Activated B cell treated with CpG ODN at 0.5 μM for 24 hours (primary cell): ENCODE measurements at regions not wholly inside any gene's neighbourhood (a gene's known extent, or its start where the extent isn't known, plus 50 kb on each side); places are given as distances from the start of the nearest gene placed in this dataset.
"Not testable (repeated sequence)": the region's sequence is repeated elsewhere in the genome, so short reads cannot be mapped to it uniquely, and the experiment has no call there.

Experiments
- ATAC-seq: fragments of 200-7000 bp; cut with Tn5 transposase; one replicate; pipeline ENCODE4 v1.10.0; 2021; ENCODE audit warnings: low read depth, mild to moderate bottlenecking, moderate library complexity
- CTCF ChIA-PET: fragments of 350-600 bp; sonication (Branson Sonifier 250); formaldehyde crosslinking; loops from one replicate; lab custom pipeline; 2021; ENCODE audit warnings: antibody characterized with exemption; lab: Charles Lee
- POLR2A ChIA-PET: fragments of 350-600 bp; sonication (Branson Sonifier 250); formaldehyde crosslinking; loops from one replicate; lab custom pipeline; 2021; ENCODE audit warnings: antibody characterized with exemption; lab: Charles Lee
- DNase-seq: peaks from one replicate; pipeline ENCODE4 v3.0.0; 2022
- H3K27ac Mint-ChIP-seq: one replicate; pipeline ENCODE4 v1.8.0; 2020; ENCODE audit warnings: mixed read lengths
- H3K27me3 Mint-ChIP-seq: one replicate; pipeline ENCODE4 v1.8.0; 2021; ENCODE audit warnings: mixed read lengths
- H3K36me3 Mint-ChIP-seq: one replicate; pipeline ENCODE4 v1.8.0; 2021; ENCODE audit warnings: low read depth, mixed read lengths
- H3K4me1 Mint-ChIP-seq: one replicate; pipeline ENCODE4 v1.8.0; 2021; ENCODE audit warnings: mixed read lengths
- H3K4me3 Mint-ChIP-seq: one replicate; pipeline ENCODE4 v1.8.0; 2020; ENCODE audit warnings: mild to moderate bottlenecking, mixed read lengths
- H3K9me3 Mint-ChIP-seq: one replicate; pipeline ENCODE4 v1.8.0; 2020; ENCODE audit warnings: mixed read lengths
- intact Hi-C: fragments of 100-400 bp; cut with micrococcal nuclease; formaldehyde crosslinking; loops from one replicate; pipeline ENCODE4 v1.15.1; 2024

DNA sequence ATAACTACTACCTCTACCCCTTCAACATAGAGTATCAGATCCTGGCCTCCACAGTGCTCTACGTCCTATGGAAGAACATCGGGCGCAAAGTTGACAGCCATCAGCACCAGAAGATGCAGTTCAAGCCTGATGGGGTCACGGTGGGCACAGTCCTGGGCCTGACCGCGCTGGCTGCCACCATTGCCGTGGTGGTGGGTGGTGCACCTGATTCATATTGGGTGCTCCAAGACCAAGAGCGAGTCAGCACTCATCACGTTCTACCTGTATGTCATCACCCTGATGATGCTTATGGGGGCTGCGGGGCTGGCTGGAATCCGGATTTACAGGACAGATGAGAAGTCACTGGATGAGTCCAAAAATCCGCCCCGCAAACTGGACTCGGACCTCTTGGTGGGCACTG, 846.4 kb downstream of the RPIA start:
- DNase-seq, intact Hi-C loops, H3K4me1 Mint-ChIP-seq, H3K36me3 Mint-ChIP-seq, H3K4me3 Mint-ChIP-seq, H3K9me3 Mint-ChIP-seq, ATAC-seq, H3K27ac Mint-ChIP-seq, H3K27me3 Mint-ChIP-seq, CTCF ChIA-PET, POLR2A ChIA-PET: not testable (repeated sequence)

DNA sequence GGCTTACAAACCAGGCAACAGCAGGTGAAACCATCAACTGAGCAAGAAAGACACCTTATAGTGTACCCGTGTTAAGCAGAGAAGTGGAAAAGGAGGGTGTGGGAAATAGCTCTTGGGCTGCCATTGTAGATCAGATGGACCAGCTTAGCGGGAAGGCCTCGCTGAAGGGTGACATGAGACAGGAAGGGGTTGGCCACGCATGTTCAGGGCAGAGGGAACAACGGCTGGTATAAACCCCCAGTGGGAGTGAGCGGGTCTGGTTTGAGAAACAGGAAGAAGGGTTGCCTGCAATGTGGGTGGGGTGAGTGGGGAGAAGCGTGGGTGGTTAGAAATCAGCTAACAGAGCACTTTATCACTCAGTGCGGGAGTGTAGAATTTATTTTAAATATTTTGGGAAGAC, 852.6 kb downstream of the RPIA start:
- H3K9me3 Mint-ChIP-seq, H3K27ac Mint-ChIP-seq, H3K4me1 Mint-ChIP-seq, intact Hi-C loops, DNase-seq, H3K27me3 Mint-ChIP-seq, H3K36me3 Mint-ChIP-seq, H3K4me3 Mint-ChIP-seq, ATAC-seq, CTCF ChIA-PET, POLR2A ChIA-PET: not testable (repeated sequence)

GRCh38 chr2:89579154-89579553, 887.7 kb downstream of the RPIA start:
- CTCF ChIA-PET, ATAC-seq, H3K27me3 Mint-ChIP-seq, H3K4me3 Mint-ChIP-seq, H3K9me3 Mint-ChIP-seq, H3K27ac Mint-ChIP-seq, intact Hi-C loops, H3K4me1 Mint-ChIP-seq, DNase-seq, POLR2A ChIA-PET, H3K36me3 Mint-ChIP-seq: not testable (repeated sequence)

DNA sequence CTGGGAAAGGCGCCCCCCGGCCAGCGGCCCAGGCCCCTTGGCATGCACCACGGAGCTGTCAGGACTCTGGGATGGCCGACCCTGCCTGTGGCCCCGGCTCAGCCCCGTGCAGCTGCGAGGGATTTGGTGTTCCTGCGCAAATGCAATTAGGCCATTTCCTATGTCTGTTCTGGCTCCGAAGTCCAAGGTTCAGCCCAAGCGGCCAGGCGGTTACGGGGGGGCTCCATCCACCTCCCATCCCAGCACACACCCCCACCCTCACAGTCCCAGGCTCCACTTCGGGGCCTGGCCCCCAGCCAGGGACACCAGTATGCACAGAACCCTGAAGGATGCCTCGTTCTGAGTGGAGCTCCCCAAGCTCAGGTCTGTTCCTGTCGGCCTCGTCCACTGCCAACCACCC, 891.3 kb downstream of the RPIA start:
- H3K27ac Mint-ChIP-seq, H3K4me1 Mint-ChIP-seq, DNase-seq, CTCF ChIA-PET, intact Hi-C loops, H3K9me3 Mint-ChIP-seq, POLR2A ChIA-PET, H3K36me3 Mint-ChIP-seq, H3K4me3 Mint-ChIP-seq, H3K27me3 Mint-ChIP-seq, ATAC-seq: not testable (repeated sequence)

GRCh38 chr2:89584046-89584445, 892.6 kb downstream of the RPIA start:
- DNase-seq, H3K36me3 Mint-ChIP-seq, intact Hi-C loops, ATAC-seq, CTCF ChIA-PET, H3K9me3 Mint-ChIP-seq, POLR2A ChIA-PET, H3K27ac Mint-ChIP-seq, H3K27me3 Mint-ChIP-seq, H3K4me1 Mint-ChIP-seq, H3K4me3 Mint-ChIP-seq: not testable (repeated sequence)

- H3K4me1 Mint-ChIP-seq, CTCF ChIA-PET, ATAC-seq, POLR2A ChIA-PET, H3K36me3 Mint-ChIP-seq, H3K27ac Mint-ChIP-seq, DNase-seq, H3K27me3 Mint-ChIP-seq, H3K9me3 Mint-ChIP-seq, intact Hi-C loops: not testable (repeated sequence)
- H3K4me3 Mint-ChIP-seq: peak overlapping the region; percentile 80
Measured at GRCh38 chr2:89584868-89585557, 893.5 kb downstream of the RPIA start.

DNA sequence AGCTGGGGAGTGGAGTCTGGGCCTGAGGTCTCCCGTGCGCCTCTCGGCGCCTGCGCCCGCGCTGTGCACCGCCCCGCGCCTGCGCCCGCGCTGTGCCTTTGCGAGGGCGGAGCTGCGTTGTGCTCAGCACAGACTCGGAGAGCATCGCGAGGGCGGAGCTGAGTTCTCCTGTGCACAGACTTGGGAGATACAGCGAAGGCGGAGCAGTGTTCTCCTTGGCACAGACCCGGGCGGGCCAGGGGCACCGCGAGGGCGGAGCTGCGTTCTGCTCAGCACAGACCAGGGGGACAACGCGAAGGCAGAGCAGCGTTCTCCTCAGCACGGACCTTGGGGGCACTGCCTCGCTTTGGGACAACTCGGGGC, 894.1 kb downstream of the RPIA start:
- intact Hi-C loops, H3K4me1 Mint-ChIP-seq, H3K36me3 Mint-ChIP-seq, H3K9me3 Mint-ChIP-seq, H3K27ac Mint-ChIP-seq, CTCF ChIA-PET, H3K27me3 Mint-ChIP-seq, POLR2A ChIA-PET: not testable (repeated sequence)
- ATAC-seq (peak; percentile 93), DNase-seq (peak; percentile 29)
- peak overlapping the region; percentile 80 for H3K4me3 Mint-ChIP-seq

DNA sequence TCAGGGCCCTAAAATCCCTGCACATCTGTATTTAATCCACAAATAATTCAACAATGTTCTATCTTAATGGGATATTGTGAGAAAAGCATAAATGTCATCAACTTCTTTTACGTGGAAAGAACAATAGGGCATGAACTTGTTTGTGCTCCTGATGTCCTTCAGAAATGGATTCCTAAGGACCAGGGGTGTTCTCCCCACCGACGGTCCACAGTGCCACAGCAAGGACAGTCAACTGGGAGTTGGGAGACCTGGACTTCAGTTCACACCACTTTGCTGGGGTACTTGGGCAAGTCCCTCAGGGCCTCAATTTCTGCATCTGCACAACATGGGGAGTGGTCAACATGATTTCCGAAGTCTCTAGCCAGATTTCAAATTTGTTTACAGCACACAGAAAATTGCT, 908.4 kb downstream of the RPIA start:
- DNase-seq, H3K27me3 Mint-ChIP-seq, ATAC-seq, H3K4me3 Mint-ChIP-seq, CTCF ChIA-PET, intact Hi-C loops, H3K9me3 Mint-ChIP-seq, POLR2A ChIA-PET, H3K4me1 Mint-ChIP-seq, H3K27ac Mint-ChIP-seq, H3K36me3 Mint-ChIP-seq: not testable (repeated sequence)

DNA sequence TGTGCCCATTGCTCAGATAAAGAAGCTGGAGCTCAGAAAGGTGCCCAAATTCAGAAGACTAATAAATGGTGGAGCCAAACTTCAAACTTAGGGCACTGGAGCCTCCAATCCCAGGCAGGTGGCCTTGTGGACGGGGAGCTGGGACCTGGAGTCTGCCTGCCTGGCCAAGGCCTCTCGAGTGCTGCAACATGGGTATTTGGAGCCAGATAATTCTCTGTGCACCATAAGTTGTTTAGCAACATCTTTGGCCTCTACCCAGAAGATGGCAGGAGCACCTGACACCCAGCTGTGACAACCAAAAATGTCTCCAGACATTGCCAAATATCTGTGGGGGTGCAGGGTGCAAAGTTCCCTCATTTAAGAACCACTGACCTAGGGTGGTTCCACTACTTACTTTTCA, 915.0 kb downstream of the RPIA start:
- H3K4me3 Mint-ChIP-seq, ATAC-seq, DNase-seq, H3K9me3 Mint-ChIP-seq, CTCF ChIA-PET, H3K4me1 Mint-ChIP-seq, H3K36me3 Mint-ChIP-seq, POLR2A ChIA-PET, H3K27me3 Mint-ChIP-seq, intact Hi-C loops, H3K27ac Mint-ChIP-seq: not testable (repeated sequence)

GRCh38 chr2:89610207-89610926, 918.9 kb downstream of the RPIA start:
- DNase-seq, intact Hi-C loops, CTCF ChIA-PET, H3K27ac Mint-ChIP-seq, ATAC-seq, H3K9me3 Mint-ChIP-seq, H3K4me1 Mint-ChIP-seq, H3K36me3 Mint-ChIP-seq, POLR2A ChIA-PET, H3K4me3 Mint-ChIP-seq: not testable (repeated sequence)
- H3K27me3 Mint-ChIP-seq: peaks cover 16% of the 10 kb centered on the region

GRCh38 chr2:89610927-89611515, 919.5 kb downstream of the RPIA start:
- H3K9me3 Mint-ChIP-seq, intact Hi-C loops, H3K4me3 Mint-ChIP-seq, CTCF ChIA-PET, H3K36me3 Mint-ChIP-seq, DNase-seq, H3K27ac Mint-ChIP-seq, POLR2A ChIA-PET, H3K4me1 Mint-ChIP-seq, ATAC-seq: not testable (repeated sequence)
- H3K27me3 Mint-ChIP-seq: peaks cover 16% of the 10 kb centered on the region

DNA sequence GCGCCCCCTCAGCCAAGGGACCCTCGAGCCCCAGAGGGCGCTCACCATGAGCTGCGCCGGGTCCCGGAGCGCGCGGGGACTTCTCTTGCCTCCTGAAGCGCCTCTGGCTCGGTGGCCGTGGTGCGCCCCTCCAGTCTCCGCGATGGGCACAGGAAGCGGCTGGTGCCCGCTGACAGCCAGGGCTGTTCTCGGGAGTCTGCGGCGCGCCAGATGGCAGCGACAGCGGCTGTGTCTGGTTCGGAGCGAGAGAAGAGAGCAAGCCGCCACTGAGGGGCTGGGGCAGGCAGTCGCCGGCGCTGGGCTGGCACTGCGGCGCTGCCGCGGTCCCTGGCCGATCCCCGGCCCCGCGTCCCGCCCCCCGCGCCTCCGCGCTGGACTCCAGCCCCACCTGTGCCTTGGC, 920.2 kb downstream of the RPIA start:
- peaks cover 16% of the 10 kb centered on the region for H3K27me3 Mint-ChIP-seq
- intact Hi-C loops, H3K4me1 Mint-ChIP-seq, POLR2A ChIA-PET, H3K27ac Mint-ChIP-seq, H3K9me3 Mint-ChIP-seq, DNase-seq, H3K4me3 Mint-ChIP-seq, CTCF ChIA-PET, ATAC-seq, H3K36me3 Mint-ChIP-seq: not testable (repeated sequence)
